Esophagus muscularis mucosa (tissue), 4 donors: ENCODE measurements at regions not wholly inside any gene's neighbourhood (a gene's known extent, or its start where the extent isn't known, plus 50 kb on each side); places are given as distances from the start of the nearest gene placed in this dataset.

ENCODE experiments used
- DNase-seq: peaks from one replicate; pipeline ENCODE4 v3.0.0-alpha.2; 2017; ENCODE audit errors: extremely low spot score
- H3K27ac ChIP-seq, 4 donors: fragments of 200-600 bp; sonication (generic); replicated peaks in 1 of 4; 1 replicate in 3 of 4; 2 replicates in 1 of 4; pipeline ENCODE4 v1.5.1; 2016 to 2019; ENCODE audit warnings: mild to moderate bottlenecking in 1 of 4
- H3K27me3 ChIP-seq, 4 donors: fragments of 200-600 bp; sonication (generic); one replicate each; pipeline versions ENCODE4 v1.5.1 to v1.6.0; 2016 to 2019
- H3K36me3 ChIP-seq, 4 donors: fragments of 200-600 bp; sonication (generic); one replicate each; pipeline ENCODE4 v1.5.1; 2016 to 2019
- H3K4me1 ChIP-seq, 4 donors: fragments of 200-600 bp; sonication (generic); one replicate each; pipeline ENCODE4 v1.5.1; 2016 to 2019
- H3K4me3 ChIP-seq, 4 donors: fragments of 200-600 bp; sonication (generic); 1 replicate in 2 of 4; 2 replicates in 2 of 4; pipeline ENCODE4 v1.5.1; 2016 to 2019; ENCODE audit warnings: mild to moderate bottlenecking in 4 of 4, moderate library complexity in 1 of 4
- H3K9me3 ChIP-seq, 4 donors: fragments of 200-600 bp; sonication (generic); 1 replicate in 3 of 4; 2 replicates in 1 of 4; pipeline ENCODE4 v1.5.1; 2016 to 2019
- EP300 ChIP-seq: sonication (generic); formaldehyde crosslinking; IDR thresholded peaks from one replicate; pipeline ENCODE4 v1.6.1; 2017; ENCODE audit warnings: antibody characterized with exemption
- POLR2A ChIP-seq: fragments of 450-650 bp; IDR thresholded peaks from one replicate; pipeline ENCODE4 v1.6.1; 2017; ENCODE audit warnings: antibody characterized with exemption, moderate library complexity, mild to moderate bottlenecking, low read depth
- POLR2AphosphoS5 ChIP-seq, 2 donors: sonication (generic); formaldehyde crosslinking; IDR thresholded peaks; one replicate each; pipeline ENCODE4 v1.6.1; 2017; ENCODE audit warnings: antibody characterized with exemption in 2 of 2
- WGBS: methylation state at CpG from one replicate; pipeline ENCODE4 v1.1.5; 2018; 5-methylcytosine and 5-hydroxymethylcytosine counted together
- intact Hi-C: fragments of 100-400 bp; cut with DNase I; formaldehyde crosslinking; loops from one replicate; pipeline ENCODE4 v1.15.1; 2023
- TF ChIP-seq, protein P1 (sequence below), 3 experiments: fragments of 200-600 bp in 2 of 3; fragments of 450-650 bp in 1 of 3; sonication (generic) in 2 of 3; IDR thresholded peaks; one replicate each; pipeline ENCODE4 v1.5.1; 2017 to 2019; ENCODE audit warnings: antibody characterized with exemption in 3 of 3, mild to moderate bottlenecking in 2 of 3, moderate library complexity in 1 of 3

DNA sequence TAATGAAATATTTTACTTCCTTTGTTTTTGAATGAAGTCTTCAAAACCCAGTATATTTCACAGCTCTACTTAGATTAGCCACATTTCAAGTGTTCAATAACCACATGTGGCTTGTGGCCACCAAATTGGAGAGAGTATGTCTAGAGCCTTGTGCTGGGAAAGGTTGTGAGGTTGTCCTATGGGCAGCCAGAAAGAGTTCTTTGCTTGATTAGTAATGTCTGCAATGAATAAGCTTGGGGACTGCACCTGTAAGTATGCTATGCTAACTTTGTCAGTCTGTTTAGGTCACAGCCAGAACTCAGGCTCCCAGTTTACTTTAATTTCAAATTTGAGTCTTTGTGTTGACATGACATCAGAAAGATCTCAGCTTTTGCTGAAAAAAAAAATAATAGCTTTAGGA, 294.9 kb upstream of the SOX14 start:
- Histone ChIP-seq H3K27me3 (no peaks in the 10 kb centered on the region), H3K4me3 (no peak overlapping the region), H3K36me3 (no peaks in the 10 kb centered on the region), H3K27ac (no peak overlapping the region), H3K4me1 (no peaks in the 10 kb centered on the region), H3K9me3 (no peaks in the 10 kb centered on the region)
- DNase-seq: no peak
- intact Hi-C loops: no loop called here
- TF ChIP-seq EP300 (no peak), POLR2AphosphoS5 (IDR thresholded peaks at IDR 0.05) (no peak), POLR2A (no peak)
- TF ChIP-seq, protein P1, sequence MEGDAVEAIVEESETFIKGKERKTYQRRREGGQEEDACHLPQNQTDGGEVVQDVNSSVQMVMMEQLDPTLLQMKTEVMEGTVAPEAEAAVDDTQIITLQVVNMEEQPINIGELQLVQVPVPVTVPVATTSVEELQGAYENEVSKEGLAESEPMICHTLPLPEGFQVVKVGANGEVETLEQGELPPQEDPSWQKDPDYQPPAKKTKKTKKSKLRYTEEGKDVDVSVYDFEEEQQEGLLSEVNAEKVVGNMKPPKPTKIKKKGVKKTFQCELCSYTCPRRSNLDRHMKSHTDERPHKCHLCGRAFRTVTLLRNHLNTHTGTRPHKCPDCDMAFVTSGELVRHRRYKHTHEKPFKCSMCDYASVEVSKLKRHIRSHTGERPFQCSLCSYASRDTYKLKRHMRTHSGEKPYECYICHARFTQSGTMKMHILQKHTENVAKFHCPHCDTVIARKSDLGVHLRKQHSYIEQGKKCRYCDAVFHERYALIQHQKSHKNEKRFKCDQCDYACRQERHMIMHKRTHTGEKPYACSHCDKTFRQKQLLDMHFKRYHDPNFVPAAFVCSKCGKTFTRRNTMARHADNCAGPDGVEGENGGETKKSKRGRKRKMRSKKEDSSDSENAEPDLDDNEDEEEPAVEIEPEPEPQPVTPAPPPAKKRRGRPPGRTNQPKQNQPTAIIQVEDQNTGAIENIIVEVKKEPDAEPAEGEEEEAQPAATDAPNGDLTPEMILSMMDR (IDR thresholded peaks at IDR 0.05): no peak

DNA sequence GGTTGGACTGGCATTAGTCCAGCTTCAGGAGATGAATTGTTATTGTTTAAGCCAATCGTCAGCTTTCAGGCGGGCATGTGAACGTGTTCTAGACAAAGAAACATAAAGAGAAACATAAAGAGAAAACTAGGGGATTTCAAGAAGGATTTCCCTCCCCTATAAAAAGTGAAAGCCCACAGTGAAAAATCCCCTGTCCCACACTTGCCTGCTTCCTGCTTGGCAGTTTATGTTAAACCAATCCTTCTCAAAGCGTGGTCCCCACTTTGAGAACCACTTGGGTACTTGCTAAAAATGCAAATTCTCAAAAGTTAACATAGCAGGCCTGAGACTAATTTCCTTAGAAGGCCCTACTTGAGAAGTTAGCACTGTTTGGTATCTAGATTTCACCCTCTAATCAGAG, 293.0 kb upstream of the SOX14 start:
- no peak overlapping the region for H3K27ac ChIP-seq
- H3K27me3 ChIP-seq: no peaks in the 10 kb centered on the region
- H3K4me3 ChIP-seq: no peak overlapping the region
- no peaks in the 10 kb centered on the region for H3K4me1 ChIP-seq
- WGBS: 49% methylated on average over 4 of the region's 4 CpGs
- TF ChIP-seq EP300 (no peak), POLR2AphosphoS5 (IDR thresholded peaks at IDR 0.05) (no peak), POLR2A (no peak)
- TF ChIP-seq, protein P1 (IDR thresholded peaks at IDR 0.05): no peak
- no peaks in the 10 kb centered on the region for H3K36me3 ChIP-seq
- intact Hi-C loops: no loop called here
- no peaks in the 10 kb centered on the region for H3K9me3 ChIP-seq
- DNase-seq: no peak

DNA sequence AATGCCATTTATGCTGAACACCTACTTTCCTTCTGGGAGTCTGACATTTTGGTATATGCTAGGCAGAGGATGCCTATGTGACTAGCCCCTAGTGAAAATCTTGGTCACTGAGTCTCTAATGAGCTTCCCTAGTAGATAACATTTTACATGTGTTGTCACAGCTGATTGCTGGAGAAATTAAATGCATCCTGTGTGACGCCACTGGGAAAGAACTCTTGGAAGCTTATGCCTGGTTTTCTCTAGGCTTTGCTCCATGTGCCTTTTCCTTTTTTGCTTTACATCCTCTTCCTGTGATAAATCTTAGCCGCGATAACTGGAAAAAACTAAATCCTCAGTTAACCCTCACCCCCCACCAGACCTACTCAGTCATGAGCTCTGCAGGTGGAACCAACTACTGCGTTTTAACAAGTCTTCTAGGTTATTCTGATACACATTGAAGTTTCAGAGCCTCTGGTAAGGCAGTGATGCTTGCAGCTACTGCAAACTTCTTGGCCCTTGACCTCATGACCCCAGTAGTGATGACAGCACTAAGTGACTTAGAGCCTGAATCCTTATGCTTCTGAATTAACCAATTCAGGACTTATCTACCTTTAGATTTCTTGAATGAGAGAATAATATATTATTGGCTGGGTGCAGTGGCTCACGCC, 292.4 kb upstream of the SOX14 start:
- no peaks in the 10 kb centered on the region for H3K4me1 ChIP-seq
- H3K27me3 ChIP-seq: no peaks in the 10 kb centered on the region
- intact Hi-C loops: no loop called here
- no peaks in the 10 kb centered on the region for H3K36me3 ChIP-seq
- no peak for TF ChIP-seq EP300
- no peak for TF ChIP-seq POLR2AphosphoS5 (IDR thresholded peaks at IDR 0.05)
- no peak for TF ChIP-seq POLR2A
- TF ChIP-seq, protein P1 (IDR thresholded peaks at IDR 0.05): no peak
- H3K27ac ChIP-seq: no peak overlapping the region
- WGBS: 74% methylated on average over 5 of the region's 5 CpGs
- H3K4me3 ChIP-seq: no peak overlapping the region
- no peaks in the 10 kb centered on the region for H3K9me3 ChIP-seq
- DNase-seq: no peak

DNA sequence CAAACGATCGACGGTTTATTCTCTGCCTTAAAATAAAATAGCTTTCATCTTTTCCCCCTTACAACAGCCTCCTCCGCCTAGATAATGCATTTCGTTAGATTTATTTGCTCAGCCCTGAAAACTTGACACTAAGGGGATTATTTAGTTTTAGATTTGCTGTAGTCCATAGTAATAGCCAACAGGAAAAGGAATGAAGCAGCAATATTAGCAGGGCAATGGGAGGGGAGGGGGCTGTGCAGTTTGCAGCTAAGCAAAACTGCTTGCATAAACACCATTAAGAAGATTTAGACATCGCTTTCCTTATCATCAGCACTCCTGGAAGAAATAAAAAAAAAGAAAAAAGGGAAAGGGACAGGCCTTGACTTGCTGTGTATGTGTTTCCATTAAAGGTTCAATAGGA, 286.5 kb upstream of the SOX14 start:
- H3K27me3 ChIP-seq: no peaks in the 10 kb centered on the region
- no peaks in the 10 kb centered on the region for H3K36me3 ChIP-seq
- TF ChIP-seq, protein P1 (IDR thresholded peaks at IDR 0.05): no peak
- no peak for TF ChIP-seq EP300
- TF ChIP-seq POLR2A: no peak
- TF ChIP-seq POLR2AphosphoS5 (IDR thresholded peaks at IDR 0.05): no peak
- no peak overlapping the region for H3K27ac ChIP-seq
- no peak for DNase-seq
- H3K4me3 ChIP-seq: no peak overlapping the region
- WGBS: 82% methylated on average over 6 of the region's 6 CpGs
- intact Hi-C loops: no loop called here
- no peaks in the 10 kb centered on the region for H3K4me1 ChIP-seq
- H3K9me3 ChIP-seq: peaks cover 0 to 10% (median 0%) of the 10 kb centered on the region in 4 donors
